ENCODE measurements at regions not wholly inside any gene's neighbourhood (a gene's known extent, or its start where the extent isn't known, plus 50 kb on each side); places are given as distances from the start of the nearest gene placed in this dataset.

DNA sequence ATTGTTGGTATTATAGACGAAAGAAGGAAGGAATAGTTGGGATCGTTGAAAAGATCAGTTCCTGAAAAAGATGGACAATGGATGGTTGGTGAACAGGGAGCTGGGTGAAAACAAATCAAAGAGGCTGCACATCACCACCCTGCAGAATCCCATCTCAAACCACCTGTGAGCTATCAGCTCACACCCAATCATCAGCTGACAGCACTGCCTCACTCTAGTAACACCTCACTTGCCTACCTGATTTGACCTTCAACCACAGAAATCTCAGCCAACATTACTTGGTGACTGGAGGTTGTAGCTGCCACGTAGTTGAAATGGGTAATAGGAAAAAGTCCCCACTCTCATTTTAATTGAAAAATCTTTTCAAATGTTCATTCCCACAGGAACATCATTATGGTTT is 101.8 kb upstream of the DST start:
- H3K9me3 ChIP-seq (ENCODE audit: control insufficient read depth, low read length), result no peaks in the 10 kb centered on the region
- Mint-ChIP-seq H3K4me1 (peaks cover 39% of the 10 kb centered on the region), H3K4me3 (no peak overlapping the region), H3K27ac (no peak overlapping the region), H3K36me3 (ENCODE audit: low read depth) (no peaks in the 10 kb centered on the region), H3K27me3 (ENCODE audit: insufficient read depth) (no peaks in the 10 kb centered on the region), H3K9me3 (no peaks in the 10 kb centered on the region)
- no peak overlapping the region for H3K9ac ChIP-seq (ENCODE audit: extremely low read depth, low read length, poor library complexity, severe bottlenecking)
- WGBS, 2 experiments (ENCODE audit: insufficient coverage in 1 of 2, insufficient read length in 1 of 2), result 87 to 92% methylated on average over 2 to 3 of the region's 3 CpGs
- TF ChIP-seq, protein P1, sequence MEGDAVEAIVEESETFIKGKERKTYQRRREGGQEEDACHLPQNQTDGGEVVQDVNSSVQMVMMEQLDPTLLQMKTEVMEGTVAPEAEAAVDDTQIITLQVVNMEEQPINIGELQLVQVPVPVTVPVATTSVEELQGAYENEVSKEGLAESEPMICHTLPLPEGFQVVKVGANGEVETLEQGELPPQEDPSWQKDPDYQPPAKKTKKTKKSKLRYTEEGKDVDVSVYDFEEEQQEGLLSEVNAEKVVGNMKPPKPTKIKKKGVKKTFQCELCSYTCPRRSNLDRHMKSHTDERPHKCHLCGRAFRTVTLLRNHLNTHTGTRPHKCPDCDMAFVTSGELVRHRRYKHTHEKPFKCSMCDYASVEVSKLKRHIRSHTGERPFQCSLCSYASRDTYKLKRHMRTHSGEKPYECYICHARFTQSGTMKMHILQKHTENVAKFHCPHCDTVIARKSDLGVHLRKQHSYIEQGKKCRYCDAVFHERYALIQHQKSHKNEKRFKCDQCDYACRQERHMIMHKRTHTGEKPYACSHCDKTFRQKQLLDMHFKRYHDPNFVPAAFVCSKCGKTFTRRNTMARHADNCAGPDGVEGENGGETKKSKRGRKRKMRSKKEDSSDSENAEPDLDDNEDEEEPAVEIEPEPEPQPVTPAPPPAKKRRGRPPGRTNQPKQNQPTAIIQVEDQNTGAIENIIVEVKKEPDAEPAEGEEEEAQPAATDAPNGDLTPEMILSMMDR (conservative IDR thresholded peaks at IDR 0.05), result no peak
- H3K27me3 ChIP-seq (ENCODE audit: control insufficient read depth, insufficient read depth, low read length, poor library complexity, severe bottlenecking), result no peaks in the 10 kb centered on the region
- no peak overlapping the region for H3K4me3 ChIP-seq (ENCODE audit: low read length)
- H3K27ac ChIP-seq (ENCODE audit: low read depth, low read length), result no peak overlapping the region
- DNase-seq, result peak; percentile 57
- H3K36me3 ChIP-seq (ENCODE audit: control insufficient read depth, insufficient read depth, low read length), result no peaks in the 10 kb centered on the region
- peaks cover 20% of the 10 kb centered on the region for H3K4me1 ChIP-seq (ENCODE audit: control insufficient read depth, insufficient read depth, low read length)

DNA sequence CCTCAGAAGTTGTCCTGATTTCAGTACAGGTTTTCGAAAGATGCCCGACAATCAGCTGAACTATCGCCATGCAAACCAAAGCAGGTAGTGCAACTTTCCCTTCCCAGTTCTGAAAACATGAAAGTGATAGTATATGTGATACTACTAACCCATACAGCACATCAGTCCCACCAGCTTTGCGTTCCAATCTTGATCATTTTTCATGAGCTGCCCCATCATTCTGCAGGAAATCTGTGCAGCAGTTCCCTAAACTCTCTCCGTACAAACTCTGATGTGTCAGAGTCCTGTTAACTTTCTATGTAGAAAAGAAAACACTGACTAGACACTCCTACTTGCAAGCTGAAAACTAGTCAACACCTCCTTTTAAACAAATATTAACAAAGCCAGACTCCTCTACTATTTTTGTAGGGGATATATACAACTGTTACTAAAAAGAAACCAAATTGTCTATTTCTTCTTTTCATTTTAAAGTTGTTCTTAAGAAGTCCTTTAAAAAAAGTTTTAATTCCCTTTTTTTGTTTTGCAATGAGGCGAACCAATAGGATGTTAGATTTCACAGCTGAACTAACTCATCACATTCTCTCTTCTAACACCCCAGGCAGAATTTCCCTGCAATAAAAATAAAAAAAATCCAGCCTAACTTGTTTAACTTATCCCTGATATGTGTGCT is 99.6 kb upstream of the DST start:
- Mint-ChIP-seq H3K4me3 (no peak overlapping the region), H3K4me1 (peaks cover 37% of the 10 kb centered on the region)

DNA sequence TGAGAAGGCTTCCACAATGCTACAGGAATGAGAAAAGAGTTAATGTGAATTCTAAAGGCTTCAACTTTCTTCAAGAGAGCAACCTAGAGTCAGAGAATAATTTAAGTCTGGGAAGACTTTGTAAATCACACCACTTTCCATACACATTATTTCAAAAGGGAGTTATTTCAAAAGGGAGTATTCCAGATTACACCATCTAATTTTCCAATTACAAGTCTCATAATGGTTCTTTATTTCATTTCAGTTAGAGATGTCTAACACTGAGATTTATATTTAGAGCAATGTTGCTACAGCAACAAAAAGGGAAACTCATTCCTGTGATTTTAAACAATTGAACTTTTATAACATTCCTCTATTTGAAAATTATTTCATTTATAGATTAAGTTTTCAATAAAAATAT is 98.8 kb upstream of the DST start:
- TF ChIP-seq, protein P1 (conservative IDR thresholded peaks at IDR 0.05), result no peak
- DNase-seq, result no peak
- Mint-ChIP-seq H3K36me3 (ENCODE audit: low read depth) (no peaks in the 10 kb centered on the region), H3K27ac (no peak overlapping the region), H3K4me1 (peaks cover 31% of the 10 kb centered on the region), H3K9me3 (no peaks in the 10 kb centered on the region), H3K27me3 (ENCODE audit: insufficient read depth) (no peaks in the 10 kb centered on the region), H3K4me3 (no peak overlapping the region)
- Histone ChIP-seq H3K4me1 (ENCODE audit: control insufficient read depth, insufficient read depth, low read length) (peaks cover 8% of the 10 kb centered on the region), H3K9me3 (ENCODE audit: control insufficient read depth, low read length) (no peaks in the 10 kb centered on the region), H3K9ac (ENCODE audit: extremely low read depth, low read length, poor library complexity, severe bottlenecking) (no peak overlapping the region), H3K36me3 (ENCODE audit: control insufficient read depth, insufficient read depth, low read length) (no peaks in the 10 kb centered on the region), H3K4me3 (ENCODE audit: low read length) (no peak overlapping the region), H3K27me3 (ENCODE audit: control insufficient read depth, insufficient read depth, low read length, poor library complexity, severe bottlenecking) (no peaks in the 10 kb centered on the region), H3K27ac (ENCODE audit: low read depth, low read length) (no peak overlapping the region)

More for the DNA sequence above, 99.6 kb upstream of the DST start:
- TF ChIP-seq, protein P1 (conservative IDR thresholded peaks at IDR 0.05), result no peak
- Mint-ChIP-seq H3K27me3 (ENCODE audit: insufficient read depth) (no peaks in the 10 kb centered on the region), H3K27ac (no peak overlapping the region), H3K36me3 (ENCODE audit: low read depth) (no peaks in the 10 kb centered on the region), H3K9me3 (no peaks in the 10 kb centered on the region)
- no peak for DNase-seq
- no peaks in the 10 kb centered on the region for H3K9me3 ChIP-seq (ENCODE audit: control insufficient read depth, low read length)
- H3K27ac ChIP-seq (ENCODE audit: low read depth, low read length), result no peak overlapping the region
- peaks cover 14% of the 10 kb centered on the region for H3K4me1 ChIP-seq (ENCODE audit: control insufficient read depth, insufficient read depth, low read length)
- 91% methylated on average over 6 of the region's 6 CpGs; no CpG with 5 or more reads in 1 of the 2 experiments for WGBS, 2 experiments (ENCODE audit: insufficient coverage in 1 of 2, insufficient read length in 1 of 2)
- H3K36me3 ChIP-seq (ENCODE audit: control insufficient read depth, insufficient read depth, low read length), result no peaks in the 10 kb centered on the region
- H3K4me3 ChIP-seq (ENCODE audit: low read length), result no peak overlapping the region
- no peak overlapping the region for H3K9ac ChIP-seq (ENCODE audit: extremely low read depth, low read length, poor library complexity, severe bottlenecking)
- H3K27me3 ChIP-seq (ENCODE audit: control insufficient read depth, insufficient read depth, low read length, poor library complexity, severe bottlenecking), result no peaks in the 10 kb centered on the region
